BJ (cell line): ENCODE measurements at regions not wholly inside any gene's neighbourhood (a gene's known extent, or its start where the extent isn't known, plus 50 kb on each side); places are given as distances from the start of the nearest gene placed in this dataset.

ENCODE experiments used
- CTCF ChIA-PET: fragments of 350-600 bp; formaldehyde crosslinking; extraction: SDS; loops from one replicate; lab custom pipeline; 2021; ENCODE audit warnings: antibody characterized with exemption, inconsistent platforms; lab: Yijun Ruan, JAX
- POLR2A ChIA-PET: fragments of 300-600 bp; sonication (Branson Sonifier 250); formaldehyde crosslinking; extraction: SDS; loops from one replicate; lab custom pipeline; 2021; ENCODE audit warnings: antibody characterized with exemption; lab: Charles Lee
- DNase-seq: peaks from one replicate; pipeline ENCODE4 v3.0.0-alpha.2; 2011; ENCODE audit warnings: low read depth
- H3K27me3 ChIP-seq: 2 replicates; pipeline ENCODE4 v1.6.0; 2011; ENCODE audit warnings: low read length; ENCODE audit not compliant: control insufficient read depth, insufficient read depth
- H3K36me3 ChIP-seq: 2 replicates; pipeline ENCODE4 v1.5.1; 2011; ENCODE audit warnings: low read length; ENCODE audit not compliant: control insufficient read depth, insufficient read depth
- H3K4me3 ChIP-seq: 2 replicates; pipeline ENCODE4 v1.5.1; 2011; ENCODE audit warnings: low read depth, mild to moderate bottlenecking, control low read depth, low read length
- TF ChIP-seq, protein P1 (sequence below): IDR thresholded peaks from 2 replicates; pipeline ENCODE4 v1.5.1; 2011; ENCODE audit warnings: low read depth, mild to moderate bottlenecking, control low read depth, inconsistent platforms, low read length, moderate library complexity; ENCODE audit not compliant: insufficient read depth

GRCh38 chr3:31057891-31058290 lies 163.4 kb upstream of the GADL1 start:
- CTCF ChIA-PET: interaction anchor here (0.9 to 1.1 kb wide), 2 partner anchors 8 to 15 kb away, joined by 3 to 4 read pairs; no protein-coding TSS in a partner anchor
- no peaks in the 10 kb centered on the region for H3K36me3 ChIP-seq
- no peak overlapping the region for H3K4me3 ChIP-seq
- POLR2A ChIA-PET: no interaction called here
- H3K27me3 ChIP-seq: no peaks in the 10 kb centered on the region
- no peak for DNase-seq
- TF ChIP-seq, protein P1, sequence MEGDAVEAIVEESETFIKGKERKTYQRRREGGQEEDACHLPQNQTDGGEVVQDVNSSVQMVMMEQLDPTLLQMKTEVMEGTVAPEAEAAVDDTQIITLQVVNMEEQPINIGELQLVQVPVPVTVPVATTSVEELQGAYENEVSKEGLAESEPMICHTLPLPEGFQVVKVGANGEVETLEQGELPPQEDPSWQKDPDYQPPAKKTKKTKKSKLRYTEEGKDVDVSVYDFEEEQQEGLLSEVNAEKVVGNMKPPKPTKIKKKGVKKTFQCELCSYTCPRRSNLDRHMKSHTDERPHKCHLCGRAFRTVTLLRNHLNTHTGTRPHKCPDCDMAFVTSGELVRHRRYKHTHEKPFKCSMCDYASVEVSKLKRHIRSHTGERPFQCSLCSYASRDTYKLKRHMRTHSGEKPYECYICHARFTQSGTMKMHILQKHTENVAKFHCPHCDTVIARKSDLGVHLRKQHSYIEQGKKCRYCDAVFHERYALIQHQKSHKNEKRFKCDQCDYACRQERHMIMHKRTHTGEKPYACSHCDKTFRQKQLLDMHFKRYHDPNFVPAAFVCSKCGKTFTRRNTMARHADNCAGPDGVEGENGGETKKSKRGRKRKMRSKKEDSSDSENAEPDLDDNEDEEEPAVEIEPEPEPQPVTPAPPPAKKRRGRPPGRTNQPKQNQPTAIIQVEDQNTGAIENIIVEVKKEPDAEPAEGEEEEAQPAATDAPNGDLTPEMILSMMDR: no peak

DNA sequence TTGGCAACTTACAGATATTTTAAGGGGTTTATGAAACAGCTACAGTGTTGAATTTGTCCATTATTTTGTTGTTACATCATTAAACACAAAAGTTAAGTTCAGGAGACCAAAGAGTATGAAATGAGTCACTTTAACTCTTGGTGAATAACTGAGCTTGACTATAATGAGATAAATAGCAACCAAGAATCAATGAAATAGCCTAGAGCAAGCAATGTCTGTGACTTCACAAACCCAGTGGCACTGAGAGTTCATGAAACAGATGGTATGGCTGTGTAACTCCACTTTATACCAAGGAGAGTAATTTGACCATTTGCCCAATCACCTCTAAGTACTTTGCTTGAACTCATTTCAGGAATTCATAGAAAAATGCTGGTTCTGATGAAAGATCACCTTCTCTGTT lies 169.6 kb upstream of the GADL1 start:
- Histone ChIP-seq H3K36me3 (no peaks in the 10 kb centered on the region), H3K4me3 (no peak overlapping the region), H3K27me3 (no peaks in the 10 kb centered on the region)
- DNase-seq: peak; percentile 26
- POLR2A ChIA-PET: no interaction called here
- CTCF ChIA-PET: no interaction called here
- TF ChIP-seq, protein P1: no peak

- ChIA-PET POLR2A (no interaction called here), CTCF (interaction anchor here (0.8 to 1.2 kb wide), 2 partner anchors 8 to 11 kb away, joined by 3 to 4 read pairs; no protein-coding TSS in a partner anchor)
- Histone ChIP-seq H3K27me3 (no peaks in the 10 kb centered on the region), H3K4me3 (no peak overlapping the region), H3K36me3 (no peaks in the 10 kb centered on the region)
- no peak for DNase-seq
- TF ChIP-seq, protein P1: no peak
These were observed 171.3 kb upstream of the GADL1 start for GRCh38 chr3:31065765-31066164.

GRCh38 chr3:31067004-31067403 lies 172.5 kb upstream of the GADL1 start:
- Histone ChIP-seq H3K36me3 (no peaks in the 10 kb centered on the region), H3K4me3 (no peak overlapping the region), H3K27me3 (no peaks in the 10 kb centered on the region)
- ChIA-PET POLR2A (no interaction called here), CTCF (interaction anchor here (0.6 to 1.4 kb wide), 2 partner anchors 9 to 313 kb away, joined by 3 to 5 read pairs; no protein-coding TSS in a partner anchor)
- TF ChIP-seq, protein P1: no peak
- peak; percentile 90 for DNase-seq

- no peaks in the 10 kb centered on the region for H3K36me3 ChIP-seq
- TF ChIP-seq, protein P1: no peak
- POLR2A ChIA-PET: no interaction called here
- H3K27me3 ChIP-seq: no peaks in the 10 kb centered on the region
- H3K4me3 ChIP-seq: no peak overlapping the region
- DNase-seq: no peak
- CTCF ChIA-PET: interaction anchor here (1.3 kb wide), 1 partner anchor 8 kb away, joined by 5 read pairs; no protein-coding TSS in a partner anchor
These were observed 181.0 kb upstream of the GADL1 start for GRCh38 chr3:31075471-31075870.
